Body of pancreas (tissue), 4 donors: ENCODE measurements at regions not wholly inside any gene's neighbourhood (a gene's known extent, or its start where the extent isn't known, plus 50 kb on each side); places are given as distances from the start of the nearest gene placed in this dataset.
"Not testable (repeated sequence)": the region's sequence is repeated elsewhere in the genome, so short reads cannot be mapped to it uniquely, and the experiment has no call there.

Source experiments
- ATAC-seq: fragments of 150-250 bp; one replicate; pipeline ENCODE4 v1.9.1; 2016
- DNase-seq, 4 donors: peaks; one replicate each; pipeline ENCODE4 v3.0.0-alpha.2; 2019
- H3K27ac ChIP-seq, 4 donors: fragments of 200-600 bp; sonication (generic); 1 replicate in 3 of 4; 2 replicates in 1 of 4; pipeline versions ENCODE4 v1.5.1 to v1.6.1; 2016 to 2019; ENCODE audit warnings: mild to moderate bottlenecking in 1 of 4, mixed read lengths in 1 of 4, moderate library complexity in 1 of 4
- H3K27me3 ChIP-seq, 2 donors: fragments of 200-600 bp; sonication (generic); one replicate each; pipeline ENCODE4 v1.6.0; 2016; ENCODE audit warnings: mild to moderate bottlenecking in 1 of 2
- H3K36me3 ChIP-seq, 2 donors: fragments of 200-600 bp; sonication (generic); replicated peaks in 1 of 2; 2 replicates each; pipeline ENCODE4 v1.5.1; 2016; ENCODE audit warnings: low read depth in 2 of 2; ENCODE audit not compliant: insufficient read depth in 1 of 2
- H3K4me1 ChIP-seq: fragments of 200-600 bp; sonication (generic); one replicate; pipeline ENCODE4 v1.6.0; 2016
- H3K4me3 ChIP-seq, 2 donors: fragments of 200-600 bp; sonication (generic); 1 replicate in 1 of 2; 2 replicates in 1 of 2; pipeline ENCODE4 v1.5.1; 2016 to 2019
- H3K9me3 ChIP-seq, 3 donors: fragments of 200-600 bp; sonication (generic); 1 replicate in 2 of 3; 2 replicates in 1 of 3; pipeline ENCODE4 v1.5.1; 2016
- CTCF ChIP-seq, 7 experiments: fragments of 450-650 bp in 4 of 7; fragments of 200-600 bp in 3 of 7; sonication (generic) in 3 of 7; IDR thresholded peaks; one replicate each; pipeline ENCODE4 v1.5.1; 2016 to 2019; ENCODE audit warnings: antibody characterized with exemption in 7 of 7
- POLR2A ChIP-seq, 3 donors: fragments of 450-650 bp; IDR thresholded peaks; one replicate each; pipeline ENCODE4 v1.6.1; 2016; ENCODE audit warnings: antibody characterized with exemption in 3 of 3, mild to moderate bottlenecking in 2 of 3
- WGBS, 2 donors: methylation state at CpG; one replicate each; pipeline ENCODE4 v1.1.5; 2017; 5-methylcytosine and 5-hydroxymethylcytosine counted together
- intact Hi-C: fragments of 100-400 bp; cut with DNase I; formaldehyde crosslinking; loops from one replicate; pipeline ENCODE4 v1.15.1; 2023

DNA sequence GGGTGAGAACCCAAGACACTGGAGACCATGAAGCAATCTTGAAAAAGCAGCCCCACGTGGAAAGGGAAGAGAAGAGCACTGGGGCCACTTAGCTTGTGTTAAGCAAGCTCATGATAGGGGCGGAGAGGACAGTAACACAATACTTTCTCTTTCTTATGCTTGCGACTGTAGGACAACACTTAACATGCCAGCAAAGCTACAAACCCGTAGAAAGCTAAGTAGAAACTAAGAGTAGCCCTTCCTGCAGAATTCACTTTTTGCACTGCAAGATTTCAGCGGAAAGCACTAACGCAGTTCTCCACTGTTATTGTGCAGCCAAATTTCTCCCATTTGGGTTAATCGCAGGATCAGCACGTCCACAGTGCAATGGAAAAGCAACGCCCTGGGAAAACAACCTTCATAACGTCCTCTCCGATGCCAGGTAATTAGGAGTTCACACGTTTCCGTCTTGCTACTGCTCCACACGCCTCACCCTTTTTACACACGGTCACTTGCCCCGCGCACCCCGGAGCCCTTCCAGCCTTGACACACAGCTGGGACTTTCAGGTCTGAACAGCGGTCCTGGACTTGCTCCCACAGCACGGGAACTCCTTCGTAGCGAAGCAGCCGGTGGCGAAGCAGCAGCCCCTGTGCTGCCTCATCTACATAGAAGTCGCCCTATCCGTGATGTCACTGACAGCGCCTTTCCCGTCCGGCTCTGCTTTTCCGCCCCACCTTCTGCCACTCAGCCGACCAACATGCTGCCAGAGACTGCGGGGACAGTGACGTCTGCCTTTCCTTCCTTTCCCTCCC, 148.6 kb downstream of the PPIAL4G start:
- peak; percentile 83 for ATAC-seq
- Histone ChIP-seq H3K4me3 (peak overlapping the region; percentile 15 to 18), H3K27ac (peak overlapping the region in 2 of 4 donors; percentile 79 to 92), H3K9me3 (no peaks in the 10 kb centered on the region), H3K4me1 (peaks cover 17% of the 10 kb centered on the region), H3K36me3 (no peaks in the 10 kb centered on the region), H3K27me3 (peaks cover 0 to 16% of the 10 kb centered on the region in 2 donors)
- peak; percentile 78 to 99 (median 91) for TF ChIP-seq POLR2A (IDR thresholded peaks at IDR 0.05)
- TF ChIP-seq CTCF (IDR thresholded peaks at IDR 0.05) = no peak
- intact Hi-C loops = no loop called here
- DNase-seq = peak; percentile 65 to 94 (median 90)
- WGBS, 2 donors = 0% methylated on average over 33 of the region's 33 CpGs

DNA sequence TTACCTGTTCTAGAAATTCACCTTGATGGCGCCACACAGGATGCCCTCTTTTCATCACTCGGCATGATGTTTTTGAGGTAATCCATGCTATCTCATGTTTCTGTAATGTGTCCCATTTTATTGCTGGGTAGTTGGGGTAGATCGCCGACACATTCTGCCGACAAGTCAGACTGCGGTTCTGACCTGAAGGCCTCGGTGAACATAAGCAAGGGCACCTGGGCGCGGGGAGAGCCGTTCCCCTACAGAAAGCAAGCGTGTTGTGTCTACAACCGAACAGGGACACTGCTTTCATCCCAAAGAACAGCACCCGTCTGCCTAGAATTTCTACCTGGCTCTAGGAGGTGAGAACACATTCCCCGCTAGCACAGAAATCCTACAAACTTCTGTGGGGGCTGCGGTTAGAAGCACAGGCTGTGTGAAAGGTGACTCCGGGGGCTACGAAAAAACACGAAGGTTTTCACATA, 149.2 kb downstream of the PPIAL4G start:
- 7 to 18% methylated on average over 14 to 18 of the region's 18 CpGs for WGBS, 2 donors
- TF ChIP-seq POLR2A (IDR thresholded peaks at IDR 0.05) = no peak
- TF ChIP-seq CTCF (IDR thresholded peaks at IDR 0.05) = no peak
- no peak for ATAC-seq
- H3K4me1 ChIP-seq = peaks cover 17% of the 10 kb centered on the region
- H3K4me3 ChIP-seq = peak overlapping the region in 1 of 2 donors; percentile 18
- H3K9me3 ChIP-seq = no peaks in the 10 kb centered on the region
- intact Hi-C loops = no loop called here
- DNase-seq = peak in 1 of 4 donors; percentile 18
- H3K27ac ChIP-seq = peak overlapping the region in 2 of 4 donors; percentile 79 to 92
- no peaks in the 10 kb centered on the region for H3K36me3 ChIP-seq
- peaks cover 0 to 18% of the 10 kb centered on the region in 2 donors for H3K27me3 ChIP-seq

GRCh38 chr1:148328884-148329283, 154.2 kb downstream of the PPIAL4G start:
- no peak overlapping the region for H3K27ac ChIP-seq
- DNase-seq (no peak), ATAC-seq (no peak)
- 19 to 28% methylated on average over 25 to 26 of the region's 26 CpGs for WGBS, 2 donors
- intact Hi-C loops = no loop called here
- no peaks in the 10 kb centered on the region for H3K9me3 ChIP-seq
- no peak overlapping the region for H3K4me3 ChIP-seq
- H3K4me1 ChIP-seq = peaks cover 4% of the 10 kb centered on the region
- peaks cover 0 to 17% of the 10 kb centered on the region in 2 donors for H3K27me3 ChIP-seq
- no peaks in the 10 kb centered on the region for H3K36me3 ChIP-seq
- TF ChIP-seq CTCF (IDR thresholded peaks at IDR 0.05) (no peak), POLR2A (IDR thresholded peaks at IDR 0.05) (no peak)

- H3K27me3 ChIP-seq = peaks cover 0 to 12% of the 10 kb centered on the region in 2 donors
- intact Hi-C loops, H3K4me3 ChIP-seq, ATAC-seq, H3K9me3 ChIP-seq, H3K36me3 ChIP-seq, H3K27ac ChIP-seq, DNase-seq, H3K4me1 ChIP-seq: not testable (repeated sequence)
- 86 to 90% methylated on average over 11 to 17 of the region's 17 CpGs for WGBS, 2 donors
Measured at GRCh38 chr1:148325031-148325430, 158.1 kb downstream of the PPIAL4G start.

GRCh38 chr1:148324465-148324864, 158.6 kb downstream of the PPIAL4G start:
- DNase-seq, H3K4me3 ChIP-seq, intact Hi-C loops, H3K9me3 ChIP-seq, ATAC-seq, H3K27me3 ChIP-seq, H3K36me3 ChIP-seq, H3K4me1 ChIP-seq, H3K27ac ChIP-seq: not testable (repeated sequence)
- WGBS, 2 donors = 85 to 87% methylated on average over 5 of the region's 5 CpGs

GRCh38 chr1:148320079-148320478, 163.0 kb downstream of the PPIAL4G start:
- H3K4me3 ChIP-seq, H3K36me3 ChIP-seq, H3K27ac ChIP-seq, H3K9me3 ChIP-seq, intact Hi-C loops, H3K4me1 ChIP-seq, DNase-seq, ATAC-seq: not testable (repeated sequence)
- 77 to 86% methylated on average over 2 of the region's 2 CpGs for WGBS, 2 donors
- peaks cover 0 to 12% of the 10 kb centered on the region in 2 donors for H3K27me3 ChIP-seq
